Breast epithelium (tissue), 4 donors: ENCODE measurements at regions not wholly inside any gene's neighbourhood (a gene's known extent, or its start where the extent isn't known, plus 50 kb on each side); places are given as distances from the start of the nearest gene placed in this dataset.
"Not testable (repeated sequence)": the region's sequence is repeated elsewhere in the genome, so short reads cannot be mapped to it uniquely, and the experiment has no call there.

Source experiments
- DNase-seq, 2 donors: peaks; one replicate each; pipeline ENCODE4 v3.0.0-alpha.2; 2019; ENCODE audit warnings: low spot score in 2 of 2
- H3K27ac ChIP-seq, 2 donors: fragments of 200-600 bp; sonication (generic) in 1 of 2; one replicate each; pipeline ENCODE4 v1.5.1; 2016 to 2019; ENCODE audit warnings: mild to moderate bottlenecking in 1 of 2
- H3K27me3 ChIP-seq, 2 donors: fragments of 200-600 bp; sonication (generic) in 1 of 2; one replicate each; pipeline versions ENCODE4 v1.5.1 to v1.6.0; 2017 to 2019; ENCODE audit warnings: control low read depth in 1 of 2, mild to moderate bottlenecking in 1 of 2
- H3K36me3 ChIP-seq: fragments of 200-600 bp; one replicate; pipeline ENCODE4 v1.5.1; 2019
- H3K4me1 ChIP-seq, 2 donors: fragments of 200-600 bp; sonication (generic); one replicate each; pipeline ENCODE4 v1.5.1; 2016 to 2019; ENCODE audit warnings: control low read depth in 1 of 2
- H3K4me3 ChIP-seq, 3 donors: fragments of 200-600 bp; sonication (generic); 1 replicate in 2 of 3; 2 replicates in 1 of 3; pipeline ENCODE4 v1.5.1; 2016 to 2019; ENCODE audit warnings: mild to moderate bottlenecking in 3 of 3, moderate library complexity in 2 of 3
- H3K9me3 ChIP-seq, 2 donors: fragments of 200-600 bp; sonication (generic) in 1 of 2; one replicate each; pipeline ENCODE4 v1.5.1; 2016 to 2019; ENCODE audit warnings: control low read depth in 1 of 2
- POLR2A ChIP-seq: fragments of 450-650 bp; IDR thresholded peaks from one replicate; pipeline ENCODE4 v1.6.1; 2016; ENCODE audit warnings: antibody characterized with exemption, mild to moderate bottlenecking, moderate library complexity
- POLR2AphosphoS5 ChIP-seq, 3 donors: sonication (generic); formaldehyde crosslinking; IDR thresholded peaks; one replicate each; pipeline ENCODE4 v1.6.1; 2017; ENCODE audit warnings: antibody characterized with exemption in 3 of 3
- intact Hi-C: fragments of 100-400 bp; cut with DNase I; formaldehyde crosslinking; loops from one replicate; pipeline ENCODE4 v1.15.1; 2023; ENCODE audit warnings: low total_unique reads
- TF ChIP-seq, protein P1 (sequence below), 3 donors: fragments of 450-650 bp; IDR thresholded peaks; one replicate each; pipeline ENCODE4 v1.5.1; 2016 to 2017; ENCODE audit warnings: antibody characterized with exemption in 3 of 3, mild to moderate bottlenecking in 3 of 3, moderate library complexity in 3 of 3

DNA sequence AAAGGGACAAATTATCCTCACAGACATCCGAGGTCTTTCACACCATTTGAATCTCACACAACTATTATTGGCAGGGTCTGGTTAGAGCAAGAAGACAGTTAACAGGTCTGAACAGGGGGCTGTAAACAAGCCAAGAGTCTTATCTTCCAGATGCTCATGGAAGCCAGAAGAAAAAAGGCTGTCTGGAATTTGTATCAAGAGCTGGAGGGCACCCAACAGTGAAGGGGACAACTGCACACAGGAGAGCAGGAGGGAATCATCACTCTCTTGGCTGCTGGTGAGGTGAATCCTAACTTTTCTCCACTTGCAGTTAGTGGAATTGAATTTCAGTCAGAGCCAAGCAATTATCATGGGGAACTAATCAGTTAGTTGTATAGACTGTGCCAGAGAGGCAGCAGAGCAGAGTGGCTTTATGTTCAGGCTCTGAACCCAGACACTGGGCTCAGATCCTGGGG lies 880.2 kb upstream of the AUTS2 start:
- H3K4me3 ChIP-seq, result no peak overlapping the region
- no peak for DNase-seq
- no peaks in the 10 kb centered on the region for H3K9me3 ChIP-seq
- no peaks in the 10 kb centered on the region for H3K36me3 ChIP-seq
- no peaks in the 10 kb centered on the region for H3K4me1 ChIP-seq
- TF ChIP-seq POLR2A, result no peak
- no peak for TF ChIP-seq POLR2AphosphoS5 (IDR thresholded peaks at IDR 0.05)
- TF ChIP-seq, protein P1, sequence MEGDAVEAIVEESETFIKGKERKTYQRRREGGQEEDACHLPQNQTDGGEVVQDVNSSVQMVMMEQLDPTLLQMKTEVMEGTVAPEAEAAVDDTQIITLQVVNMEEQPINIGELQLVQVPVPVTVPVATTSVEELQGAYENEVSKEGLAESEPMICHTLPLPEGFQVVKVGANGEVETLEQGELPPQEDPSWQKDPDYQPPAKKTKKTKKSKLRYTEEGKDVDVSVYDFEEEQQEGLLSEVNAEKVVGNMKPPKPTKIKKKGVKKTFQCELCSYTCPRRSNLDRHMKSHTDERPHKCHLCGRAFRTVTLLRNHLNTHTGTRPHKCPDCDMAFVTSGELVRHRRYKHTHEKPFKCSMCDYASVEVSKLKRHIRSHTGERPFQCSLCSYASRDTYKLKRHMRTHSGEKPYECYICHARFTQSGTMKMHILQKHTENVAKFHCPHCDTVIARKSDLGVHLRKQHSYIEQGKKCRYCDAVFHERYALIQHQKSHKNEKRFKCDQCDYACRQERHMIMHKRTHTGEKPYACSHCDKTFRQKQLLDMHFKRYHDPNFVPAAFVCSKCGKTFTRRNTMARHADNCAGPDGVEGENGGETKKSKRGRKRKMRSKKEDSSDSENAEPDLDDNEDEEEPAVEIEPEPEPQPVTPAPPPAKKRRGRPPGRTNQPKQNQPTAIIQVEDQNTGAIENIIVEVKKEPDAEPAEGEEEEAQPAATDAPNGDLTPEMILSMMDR (IDR thresholded peaks at IDR 0.05), result no peak
- intact Hi-C loops, result no loop called here
- H3K27me3 ChIP-seq, result no peaks in the 10 kb centered on the region
- H3K27ac ChIP-seq, result no peak overlapping the region

DNA sequence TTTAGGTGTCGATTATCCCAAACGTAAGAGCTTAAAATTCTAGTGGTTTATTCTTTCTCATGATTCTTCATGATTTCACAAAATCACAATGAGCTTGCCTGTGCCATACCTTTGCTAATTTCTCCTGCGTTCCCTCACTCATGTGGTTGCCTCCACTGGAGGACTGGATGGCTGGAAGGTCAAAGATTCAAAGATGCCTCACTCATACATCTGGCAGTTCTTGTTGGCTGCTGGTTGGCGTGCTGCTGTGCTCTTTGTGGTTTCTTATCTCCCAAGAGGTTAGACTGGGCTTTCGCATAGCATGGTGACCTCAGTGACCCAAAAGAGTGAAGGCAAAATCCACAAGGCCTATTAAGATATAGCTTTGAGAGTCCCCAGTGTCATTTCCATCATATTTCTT lies 877.6 kb upstream of the AUTS2 start:
- no peak overlapping the region for H3K4me3 ChIP-seq
- H3K36me3 ChIP-seq, result no peaks in the 10 kb centered on the region
- no peak for DNase-seq
- H3K9me3 ChIP-seq, result no peaks in the 10 kb centered on the region
- TF ChIP-seq POLR2AphosphoS5 (IDR thresholded peaks at IDR 0.05), result no peak
- TF ChIP-seq POLR2A, result no peak
- TF ChIP-seq, protein P1 (IDR thresholded peaks at IDR 0.05), result no peak
- no peak overlapping the region for H3K27ac ChIP-seq
- no peaks in the 10 kb centered on the region for H3K27me3 ChIP-seq
- H3K4me1 ChIP-seq, result no peaks in the 10 kb centered on the region
- intact Hi-C loops, result no loop called here

DNA sequence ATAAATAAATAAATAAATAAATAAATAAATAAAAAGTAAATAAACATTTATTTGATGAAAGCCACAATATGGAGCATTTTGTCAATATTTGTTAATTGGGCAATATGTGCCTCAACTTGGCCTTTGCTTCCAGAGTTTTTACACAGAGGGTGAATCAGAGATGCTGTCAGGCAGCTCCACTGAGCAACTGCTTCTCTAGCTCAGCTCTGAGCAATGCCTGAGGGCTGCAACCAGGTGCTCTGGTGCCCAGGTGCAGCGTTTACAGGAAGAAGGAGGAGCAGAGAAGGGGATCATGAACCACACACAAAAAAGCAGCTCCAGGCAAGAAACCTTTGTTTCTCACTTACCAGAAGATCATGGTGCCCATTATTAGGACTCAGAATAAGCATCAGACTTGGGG lies 876.2 kb upstream of the AUTS2 start:
- Histone ChIP-seq H3K27ac (no peak overlapping the region), H3K36me3 (no peaks in the 10 kb centered on the region), H3K9me3 (no peaks in the 10 kb centered on the region), H3K4me3 (no peak overlapping the region), H3K27me3 (no peaks in the 10 kb centered on the region), H3K4me1 (no peaks in the 10 kb centered on the region)
- TF ChIP-seq, protein P1 (IDR thresholded peaks at IDR 0.05), result no peak
- TF ChIP-seq POLR2A (no peak), POLR2AphosphoS5 (IDR thresholded peaks at IDR 0.05) (no peak)
- intact Hi-C loops, result no loop called here
- DNase-seq, result no peak

DNA sequence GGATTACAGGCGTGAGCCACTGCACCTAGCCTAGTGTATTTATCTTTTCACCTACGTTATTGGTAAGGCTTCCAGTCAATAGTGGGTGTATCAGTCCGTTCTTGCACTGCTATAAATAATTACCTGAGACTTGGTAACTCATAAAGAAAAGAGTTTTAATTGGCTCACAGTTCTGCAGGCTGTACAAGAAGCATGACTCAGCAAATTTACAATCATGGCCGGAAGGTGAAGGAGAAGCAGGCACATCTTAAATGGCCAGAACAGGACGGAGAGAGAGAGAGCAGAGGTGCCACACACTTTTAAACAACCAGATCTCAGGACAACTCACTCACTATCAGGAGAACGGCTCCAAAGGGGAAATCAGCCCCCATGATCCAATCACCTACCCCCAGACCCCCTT lies 873.3 kb upstream of the AUTS2 start:
- intact Hi-C loops, result no loop called here
- no peaks in the 10 kb centered on the region for H3K4me1 ChIP-seq
- H3K4me3 ChIP-seq, result no peak overlapping the region
- H3K36me3 ChIP-seq, result no peaks in the 10 kb centered on the region
- DNase-seq, result no peak
- no peaks in the 10 kb centered on the region for H3K27me3 ChIP-seq
- no peak overlapping the region for H3K27ac ChIP-seq
- no peak for TF ChIP-seq POLR2A
- no peak for TF ChIP-seq POLR2AphosphoS5 (IDR thresholded peaks at IDR 0.05)
- TF ChIP-seq, protein P1 (IDR thresholded peaks at IDR 0.05), result no peak
- H3K9me3 ChIP-seq, result no peaks in the 10 kb centered on the region

DNA sequence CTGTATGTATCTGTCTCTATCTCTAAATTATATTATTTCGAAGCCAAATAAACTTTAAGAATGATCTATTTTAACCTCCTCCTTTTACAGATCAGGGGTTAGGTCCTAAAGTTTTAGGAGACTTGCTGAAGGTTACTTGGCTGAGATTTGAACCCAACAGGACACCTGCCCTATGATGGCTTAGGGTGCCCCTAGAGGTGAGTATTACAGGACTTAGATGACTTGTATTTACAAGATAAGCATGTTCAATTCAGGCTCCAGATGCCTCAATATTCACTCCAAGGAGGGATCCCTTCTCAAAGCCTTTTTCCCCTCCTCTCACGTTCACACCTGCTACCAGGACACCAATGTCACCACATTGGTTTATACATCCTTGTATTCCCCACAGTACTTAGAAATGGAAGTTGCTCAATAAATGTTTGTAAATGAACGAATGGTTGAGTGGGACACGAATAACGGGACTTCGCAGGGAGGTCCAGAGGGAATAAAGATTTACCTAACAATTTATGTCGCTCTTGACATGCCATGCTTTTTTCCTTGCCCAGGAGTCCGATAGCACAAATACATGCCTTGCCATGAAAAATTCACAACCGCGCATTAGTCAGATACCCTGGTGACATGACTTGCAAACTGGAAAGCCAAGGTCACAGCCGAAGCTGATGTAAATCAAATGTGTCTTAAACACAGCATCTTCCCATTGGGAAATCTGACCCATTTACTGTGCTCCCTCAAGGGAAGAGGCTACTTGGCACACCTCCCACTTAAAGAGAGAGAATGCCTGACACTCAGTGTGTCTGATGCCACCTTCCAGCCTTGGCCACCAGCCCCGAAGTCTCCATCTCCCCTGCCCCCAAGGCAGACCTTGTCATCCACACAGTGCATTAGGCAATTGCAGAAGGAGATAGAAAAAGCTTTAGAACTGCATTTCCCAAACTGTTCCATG lies 872.2 kb upstream of the AUTS2 start:
- Histone ChIP-seq H3K27ac (no peak overlapping the region), H3K4me3 (no peak overlapping the region), H3K36me3 (no peaks in the 10 kb centered on the region), H3K27me3 (no peaks in the 10 kb centered on the region), H3K9me3 (no peaks in the 10 kb centered on the region), H3K4me1 (no peaks in the 10 kb centered on the region)
- DNase-seq, result no peak
- intact Hi-C loops, result no loop called here
- TF ChIP-seq, protein P1 (IDR thresholded peaks at IDR 0.05), result no peak
- TF ChIP-seq POLR2AphosphoS5 (IDR thresholded peaks at IDR 0.05) (no peak), POLR2A (no peak)

DNA sequence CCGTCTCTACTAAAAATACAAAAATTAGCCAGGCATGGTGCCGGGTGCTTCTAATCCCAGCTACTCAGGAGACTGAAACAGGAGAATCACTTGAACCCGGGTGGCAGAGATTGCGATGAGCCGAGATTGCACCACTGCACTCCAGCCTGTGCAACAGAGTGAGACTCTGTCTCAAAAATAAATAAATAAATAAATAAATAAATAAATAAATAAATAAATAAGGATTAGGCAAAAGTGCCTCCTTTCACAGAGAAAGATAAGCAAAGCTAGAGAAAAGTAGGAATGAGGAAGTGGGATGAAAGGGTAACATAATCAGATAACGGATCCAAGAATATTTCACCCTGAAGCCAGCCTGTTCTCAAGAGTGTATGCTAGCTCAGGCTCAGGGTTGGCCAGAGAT lies 869.6 kb upstream of the AUTS2 start:
- intact Hi-C loops, H3K4me3 ChIP-seq, H3K4me1 ChIP-seq, DNase-seq, H3K27me3 ChIP-seq, H3K27ac ChIP-seq, H3K36me3 ChIP-seq, H3K9me3 ChIP-seq: not testable (repeated sequence)
